Suprapubic skin (tissue), 4 donors: ENCODE measurements at regions not wholly inside any gene's neighbourhood (a gene's known extent, or its start where the extent isn't known, plus 50 kb on each side); places are given as distances from the start of the nearest gene placed in this dataset.

ENCODE experiments used
- DNase-seq, 2 donors: peaks; one replicate each; pipeline ENCODE4 v3.0.0-alpha.2; 2019; ENCODE audit warnings: low spot score in 2 of 2
- H3K27ac ChIP-seq: fragments of 200-600 bp; sonication (generic); one replicate; pipeline ENCODE4 v1.5.1; 2019
- H3K27me3 ChIP-seq: fragments of 200-600 bp; sonication (generic); one replicate; pipeline ENCODE4 v1.5.1; 2019
- H3K36me3 ChIP-seq: fragments of 200-600 bp; sonication (generic); one replicate; pipeline ENCODE4 v1.5.1; 2019
- H3K4me1 ChIP-seq: fragments of 200-600 bp; sonication (generic); one replicate; pipeline ENCODE4 v1.5.1; 2019
- H3K4me3 ChIP-seq: fragments of 200-600 bp; sonication (generic); one replicate; pipeline ENCODE4 v1.5.1; 2019; ENCODE audit warnings: mild to moderate bottlenecking
- H3K9me3 ChIP-seq: fragments of 200-600 bp; sonication (generic); one replicate; pipeline ENCODE4 v1.5.1; 2019
- CTCF ChIP-seq, 2 donors: fragments of 200-600 bp in 1 of 2; fragments of 450-650 bp in 1 of 2; sonication (generic) in 1 of 2; IDR thresholded peaks; one replicate each; pipeline ENCODE4 v1.5.1; 2016 to 2019; ENCODE audit warnings: antibody characterized with exemption in 2 of 2, mild to moderate bottlenecking in 1 of 2, moderate library complexity in 1 of 2
- EP300 ChIP-seq: sonication (generic); formaldehyde crosslinking; IDR thresholded peaks from one replicate; pipeline ENCODE4 v1.6.1; 2017; ENCODE audit warnings: antibody characterized with exemption
- POLR2A ChIP-seq, 2 donors: fragments of 450-650 bp; IDR thresholded peaks; one replicate each; pipeline ENCODE4 v1.6.1; 2017; ENCODE audit warnings: antibody characterized with exemption in 2 of 2, mild to moderate bottlenecking in 2 of 2, moderate library complexity in 2 of 2
- POLR2AphosphoS5 ChIP-seq, 3 donors: sonication (generic); formaldehyde crosslinking; IDR thresholded peaks; one replicate each; pipeline ENCODE4 v1.6.1; 2017; ENCODE audit warnings: antibody characterized with exemption in 3 of 3
- WGBS: methylation state at CpG from one replicate; pipeline ENCODE4 v1.1.5; 2018; 5-methylcytosine and 5-hydroxymethylcytosine counted together

DNA sequence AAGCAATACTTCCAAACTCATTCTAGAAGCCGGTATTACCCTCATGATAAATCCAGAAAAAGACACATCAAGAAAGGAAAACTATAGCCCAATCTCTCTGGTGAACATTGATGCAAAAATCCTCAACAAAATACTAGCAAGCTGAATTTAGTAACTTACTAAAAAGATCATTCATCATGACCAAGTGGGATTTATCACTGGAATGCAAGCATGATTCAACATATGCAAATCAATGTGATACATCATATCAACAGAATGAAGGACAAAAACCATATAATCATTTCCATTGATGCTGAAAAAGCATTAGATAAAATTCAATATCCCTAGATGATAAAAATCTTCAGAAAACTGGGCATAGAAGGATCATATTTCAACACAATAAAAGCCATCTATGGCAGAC is 402.9 kb downstream of the TGFB2 start:
- H3K9me3 ChIP-seq: no peaks in the 10 kb centered on the region
- no peaks in the 10 kb centered on the region for H3K27me3 ChIP-seq
- no peak overlapping the region for H3K4me3 ChIP-seq
- no peak overlapping the region for H3K27ac ChIP-seq
- no peak for DNase-seq
- H3K4me1 ChIP-seq: no peaks in the 10 kb centered on the region
- no peaks in the 10 kb centered on the region for H3K36me3 ChIP-seq
- TF ChIP-seq POLR2A (IDR thresholded peaks at IDR 0.05) (no peak), CTCF (IDR thresholded peaks at IDR 0.05) (no peak), POLR2AphosphoS5 (IDR thresholded peaks at IDR 0.05) (no peak), EP300 (no peak)
- WGBS: 87% methylated on average over 1 of the region's 1 CpG

- Histone ChIP-seq H3K9me3 (no peaks in the 10 kb centered on the region), H3K4me1 (no peaks in the 10 kb centered on the region), H3K36me3 (no peaks in the 10 kb centered on the region), H3K4me3 (no peak overlapping the region), H3K27me3 (no peaks in the 10 kb centered on the region), H3K27ac (no peak overlapping the region)
- TF ChIP-seq CTCF (IDR thresholded peaks at IDR 0.05) (no peak), POLR2A (IDR thresholded peaks at IDR 0.05) (no peak), POLR2AphosphoS5 (IDR thresholded peaks at IDR 0.05) (no peak), EP300 (no peak)
- 97% methylated on average over 15 of the region's 16 CpGs for WGBS
- no peak for DNase-seq
Measured at GRCh38 chr1:218750216-218750970, 405.3 kb downstream of the TGFB2 start.

- Histone ChIP-seq H3K9me3 (no peaks in the 10 kb centered on the region), H3K4me1 (no peaks in the 10 kb centered on the region), H3K4me3 (no peak overlapping the region), H3K27ac (no peak overlapping the region), H3K27me3 (no peaks in the 10 kb centered on the region), H3K36me3 (no peaks in the 10 kb centered on the region)
- no peak for DNase-seq
- 87% methylated on average over 12 of the region's 12 CpGs for WGBS
- TF ChIP-seq POLR2AphosphoS5 (IDR thresholded peaks at IDR 0.05): no peak
- TF ChIP-seq POLR2A (IDR thresholded peaks at IDR 0.05): no peak
- no peak for TF ChIP-seq EP300
- TF ChIP-seq CTCF (IDR thresholded peaks at IDR 0.05): no peak
Measured at GRCh38 chr1:218751208-218751948, 406.2 kb downstream of the TGFB2 start.

- Histone ChIP-seq H3K4me3 (no peak overlapping the region), H3K9me3 (no peaks in the 10 kb centered on the region), H3K27ac (no peak overlapping the region), H3K36me3 (no peaks in the 10 kb centered on the region), H3K4me1 (no peaks in the 10 kb centered on the region), H3K27me3 (no peaks in the 10 kb centered on the region)
- TF ChIP-seq EP300 (no peak), CTCF (IDR thresholded peaks at IDR 0.05) (no peak), POLR2A (IDR thresholded peaks at IDR 0.05) (no peak), POLR2AphosphoS5 (IDR thresholded peaks at IDR 0.05) (no peak)
- DNase-seq: no peak
- WGBS: 100% methylated on average over 1 of the region's 3 CpGs
Measured at GRCh38 chr1:218752126-218752525, 407.0 kb downstream of the TGFB2 start.

DNA sequence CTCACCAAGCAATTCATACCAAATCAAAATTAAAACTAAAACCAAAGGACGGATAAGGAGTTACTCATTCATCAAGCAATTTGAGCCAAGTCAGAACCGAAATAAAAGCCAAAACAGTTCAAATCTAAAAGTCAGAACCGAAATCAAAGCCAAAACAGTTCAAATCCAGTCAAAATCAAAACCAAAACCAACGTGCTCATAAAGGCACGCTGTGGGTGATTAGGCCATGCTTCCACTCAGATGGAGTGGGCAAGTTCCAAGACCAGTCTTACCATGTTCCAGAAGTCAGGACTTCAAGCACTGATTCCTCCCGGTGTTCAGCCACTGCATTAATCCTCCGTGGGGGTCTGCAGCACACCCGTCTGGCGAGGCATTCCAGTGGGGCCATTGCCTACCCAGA is 409.3 kb downstream of the TGFB2 start:
- no peak overlapping the region for H3K27ac ChIP-seq
- TF ChIP-seq CTCF (IDR thresholded peaks at IDR 0.05) (no peak), POLR2A (IDR thresholded peaks at IDR 0.05) (no peak), POLR2AphosphoS5 (IDR thresholded peaks at IDR 0.05) (no peak), EP300 (no peak)
- H3K4me3 ChIP-seq: no peak overlapping the region
- no peaks in the 10 kb centered on the region for H3K27me3 ChIP-seq
- H3K4me1 ChIP-seq: no peaks in the 10 kb centered on the region
- no peaks in the 10 kb centered on the region for H3K36me3 ChIP-seq
- no peak for DNase-seq
- H3K9me3 ChIP-seq: no peaks in the 10 kb centered on the region
- WGBS: 85% methylated on average over 9 of the region's 9 CpGs
